GM12878 (cell line): ENCODE measurements at regions not wholly inside any gene's neighbourhood (a gene's known extent, or its start where the extent isn't known, plus 50 kb on each side); places are given as distances from the start of the nearest gene placed in this dataset.

Experiments
- CBFB ChIP-seq: IDR thresholded peaks from 2 replicates; pipeline ENCODE4 v1.6.1; 2016; ENCODE audit warnings: antibody characterized with exemption, low read depth
- EP300 ChIP-seq, 2 experiments: fragments of 150-350 bp in 1 of 2; IDR thresholded peaks; 2 replicates each; pipeline ENCODE4 v1.6.1; 2011 to 2012; ENCODE audit warnings: low read depth in 2 of 2, low read length in 2 of 2, borderline replicate concordance in 1 of 2, improper control_type of control experiment in 1 of 2, inconsistent platforms in 1 of 2; ENCODE audit not compliant: control insufficient read depth in 1 of 2
- EZH2 ChIP-seq: IDR thresholded peaks from 2 replicates; pipeline ENCODE4 v1.6.1; 2012; ENCODE audit warnings: low read depth, mild to moderate bottlenecking, control low read depth, inconsistent platforms, low read length, borderline replicate concordance; ENCODE audit not compliant: control insufficient read depth
- HCFC1 ChIP-seq: fragments of 150-350 bp; IDR thresholded peaks from 2 replicates; pipeline ENCODE4 v1.6.1; 2014; ENCODE audit warnings: low read length
- JUNB ChIP-seq: IDR thresholded peaks from 2 replicates; pipeline ENCODE4 v1.6.1; 2016; ENCODE audit warnings: antibody characterized with exemption, mild to moderate bottlenecking
- NBN ChIP-seq: fragments of 450-650 bp; IDR thresholded peaks from 2 replicates; pipeline ENCODE4 v1.6.1; 2016
- POLR2A ChIP-seq: IDR thresholded peaks from 2 replicates; pipeline ENCODE4 v1.6.1; 2011; ENCODE audit warnings: low read depth, mild to moderate bottlenecking, low read length
- POLR2AphosphoS5 ChIP-seq: IDR thresholded peaks from 2 replicates; pipeline ENCODE4 v1.6.1; 2011; ENCODE audit warnings: mild to moderate bottlenecking, low read length, inconsistent platforms
- RFX5 ChIP-seq: IDR thresholded peaks from 2 replicates; pipeline ENCODE4 v1.6.1; 2011; ENCODE audit warnings: low read depth, low read length, improper control_type of control experiment
- SUPT20H ChIP-seq: IDR thresholded peaks from 2 replicates; pipeline ENCODE4 v1.6.1; 2011; ENCODE audit warnings: low read depth, mild to moderate bottlenecking, low read length, moderate library complexity, borderline replicate concordance; ENCODE audit not compliant: control insufficient read depth
- TAF1 ChIP-seq: IDR thresholded peaks from 2 replicates; pipeline ENCODE4 v1.6.1; 2011; ENCODE audit warnings: mild to moderate bottlenecking, low read depth, low read length, borderline replicate concordance
- TF ChIP-seq, protein P1 (sequence below), 3 experiments: IDR thresholded peaks in 2 of 3; conservative IDR thresholded peaks in 1 of 3; 2 replicates each; pipeline ENCODE4 v1.5.1; 2011; ENCODE audit warnings: low read depth in 3 of 3, low read length in 3 of 3, mild to moderate bottlenecking in 3 of 3, control low read depth in 2 of 3, moderate library complexity in 2 of 3, inconsistent platforms in 1 of 3, mixed read lengths in 1 of 3; ENCODE audit not compliant: control insufficient read depth in 2 of 3, insufficient read depth in 1 of 3; ENCODE audit errors: extremely low read depth in 1 of 3
- TF ChIP-seq, protein P2 (sequence below): IDR thresholded peaks from 2 replicates; pipeline ENCODE4 v1.6.1; 2011; ENCODE audit warnings: borderline replicate concordance, low read depth, mild to moderate bottlenecking, moderate library complexity, mixed read lengths, low read length; ENCODE audit not compliant: insufficient read depth; ENCODE audit errors: extremely low read length
- TF ChIP-seq, protein P3 (sequence below): IDR thresholded peaks from 2 replicates; pipeline ENCODE4 v1.6.1; 2011; ENCODE audit warnings: low read depth, mild to moderate bottlenecking, low read length, moderate library complexity, borderline replicate concordance; ENCODE audit errors: extremely low read depth

DNA sequence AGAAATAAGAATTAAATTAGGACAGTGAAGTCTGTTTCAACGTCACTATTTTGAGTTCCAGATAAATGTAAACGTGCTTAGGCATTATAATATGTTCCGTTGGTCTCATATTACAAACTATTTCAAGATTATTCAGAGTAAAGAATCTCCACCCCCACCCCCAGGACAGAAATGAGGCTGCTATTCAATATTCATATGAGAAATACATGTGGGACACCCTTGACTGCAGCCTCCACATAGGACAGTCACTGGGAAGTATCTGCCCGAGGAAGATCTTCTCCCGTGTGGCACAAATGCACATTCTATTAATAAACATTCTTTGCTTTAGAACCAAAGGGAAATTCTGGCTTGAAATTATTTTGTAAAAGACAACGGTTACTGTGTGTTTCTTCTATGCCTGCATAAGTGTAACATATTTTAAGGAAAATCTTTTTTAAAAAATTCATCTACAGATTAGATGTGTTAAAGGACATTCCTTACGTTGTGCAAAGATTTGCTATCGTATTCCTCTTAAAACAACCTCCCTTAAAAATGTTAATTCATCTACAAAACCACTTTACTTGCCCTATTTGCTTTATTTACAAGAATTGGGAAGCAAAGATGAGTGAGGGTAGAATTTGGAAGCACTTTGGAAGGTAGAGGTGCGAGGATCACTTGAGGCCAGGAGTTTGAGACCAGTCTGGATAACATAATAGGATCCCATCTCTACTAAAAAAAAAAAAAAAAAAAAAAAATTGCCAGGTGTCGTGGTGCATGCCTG, 148.3 kb upstream of the SOX14 start:
- TF ChIP-seq SUPT20H, result no peak
- TF ChIP-seq, protein P1, sequence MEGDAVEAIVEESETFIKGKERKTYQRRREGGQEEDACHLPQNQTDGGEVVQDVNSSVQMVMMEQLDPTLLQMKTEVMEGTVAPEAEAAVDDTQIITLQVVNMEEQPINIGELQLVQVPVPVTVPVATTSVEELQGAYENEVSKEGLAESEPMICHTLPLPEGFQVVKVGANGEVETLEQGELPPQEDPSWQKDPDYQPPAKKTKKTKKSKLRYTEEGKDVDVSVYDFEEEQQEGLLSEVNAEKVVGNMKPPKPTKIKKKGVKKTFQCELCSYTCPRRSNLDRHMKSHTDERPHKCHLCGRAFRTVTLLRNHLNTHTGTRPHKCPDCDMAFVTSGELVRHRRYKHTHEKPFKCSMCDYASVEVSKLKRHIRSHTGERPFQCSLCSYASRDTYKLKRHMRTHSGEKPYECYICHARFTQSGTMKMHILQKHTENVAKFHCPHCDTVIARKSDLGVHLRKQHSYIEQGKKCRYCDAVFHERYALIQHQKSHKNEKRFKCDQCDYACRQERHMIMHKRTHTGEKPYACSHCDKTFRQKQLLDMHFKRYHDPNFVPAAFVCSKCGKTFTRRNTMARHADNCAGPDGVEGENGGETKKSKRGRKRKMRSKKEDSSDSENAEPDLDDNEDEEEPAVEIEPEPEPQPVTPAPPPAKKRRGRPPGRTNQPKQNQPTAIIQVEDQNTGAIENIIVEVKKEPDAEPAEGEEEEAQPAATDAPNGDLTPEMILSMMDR (IDR thresholded peaks at IDR 0.05 in 2 of 3, conservative IDR thresholded peaks at IDR 0.05 in 1 of 3; ENCODE audit: control insufficient read depth in 2 of 3, extremely low read depth in 1 of 3, insufficient read depth in 1 of 3, low read depth in 3 of 3, low read length in 3 of 3), result no peak
- no peak for TF ChIP-seq RFX5
- no peak for TF ChIP-seq POLR2AphosphoS5
- TF ChIP-seq, protein P2, sequence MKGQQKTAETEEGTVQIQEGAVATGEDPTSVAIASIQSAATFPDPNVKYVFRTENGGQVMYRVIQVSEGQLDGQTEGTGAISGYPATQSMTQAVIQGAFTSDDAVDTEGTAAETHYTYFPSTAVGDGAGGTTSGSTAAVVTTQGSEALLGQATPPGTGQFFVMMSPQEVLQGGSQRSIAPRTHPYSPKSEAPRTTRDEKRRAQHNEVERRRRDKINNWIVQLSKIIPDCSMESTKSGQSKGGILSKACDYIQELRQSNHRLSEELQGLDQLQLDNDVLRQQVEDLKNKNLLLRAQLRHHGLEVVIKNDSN, result no peak
- no peak for TF ChIP-seq TAF1
- TF ChIP-seq JUNB, result no peak
- TF ChIP-seq EP300 (IDR thresholded peaks at IDR 0.05; ENCODE audit: borderline replicate concordance in 1 of 2, control insufficient read depth in 1 of 2, low read depth in 2 of 2, low read length in 2 of 2), result no peak
- TF ChIP-seq CBFB, result no peak
- TF ChIP-seq POLR2A, result no peak
- no peak for TF ChIP-seq NBN
- no peak for TF ChIP-seq EZH2
- TF ChIP-seq, protein P3, sequence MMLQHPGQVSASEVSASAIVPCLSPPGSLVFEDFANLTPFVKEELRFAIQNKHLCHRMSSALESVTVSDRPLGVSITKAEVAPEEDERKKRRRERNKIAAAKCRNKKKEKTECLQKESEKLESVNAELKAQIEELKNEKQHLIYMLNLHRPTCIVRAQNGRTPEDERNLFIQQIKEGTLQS, result no peak
- TF ChIP-seq HCFC1, result no peak
